Right lobe of liver (tissue), 6 donors: ENCODE measurements at regions not wholly inside any gene's neighbourhood (a gene's known extent, or its start where the extent isn't known, plus 50 kb on each side); places are given as distances from the start of the nearest gene placed in this dataset.

Source experiments
- ATAC-seq, 4 donors: fragments of 200-7000 bp; cut with Tn5 transposase; one replicate each; pipeline ENCODE4 v1.9.1; 2020; ENCODE audit warnings: mild to moderate bottlenecking in 4 of 4, moderate library complexity in 4 of 4
- DNase-seq, 3 donors: peaks; one replicate each; pipeline ENCODE4 v3.0.0-alpha.2; 2020
- H3K27ac ChIP-seq, 3 donors: fragments of 200-600 bp; one replicate each; pipeline ENCODE4 v1.8.0; 2022
- H3K27me3 ChIP-seq, 2 donors: fragments of 200-600 bp; one replicate each; pipeline ENCODE4 v1.8.0; 2022
- H3K36me3 ChIP-seq, 4 donors: fragments of 200-600 bp; sonication (generic) in 1 of 4; one replicate each; pipeline versions ENCODE4 v1.5.1 to v1.8.0; 2017 to 2022; ENCODE audit warnings: control low read depth in 1 of 4
- H3K4me1 ChIP-seq, 4 donors: fragments of 200-600 bp; sonication (generic) in 1 of 4; one replicate each; pipeline versions ENCODE4 v1.5.1 to v1.8.0; 2017 to 2022; ENCODE audit warnings: control low read depth in 1 of 4
- H3K4me3 ChIP-seq, 3 donors: fragments of 200-600 bp; one replicate each; pipeline ENCODE4 v1.8.0; 2022
- H3K9me3 ChIP-seq, 4 donors: fragments of 200-600 bp; sonication (generic) in 1 of 4; one replicate each; pipeline versions ENCODE4 v1.5.1 to v1.8.0; 2017 to 2022; ENCODE audit warnings: control low read depth in 1 of 4
- POLR2A ChIP-seq: fragments of 450-650 bp; IDR thresholded peaks from one replicate; pipeline ENCODE4 v1.6.1; 2017; ENCODE audit warnings: antibody characterized with exemption, mild to moderate bottlenecking
- WGBS: methylation state at CpG from one replicate; pipeline ENCODE4 v1.1.6; 2018; ENCODE audit warnings: low coverage, low lambda C conversion rate; ENCODE audit not compliant: insufficient coverage; ENCODE audit errors: missing lambda C conversion rate; 5-methylcytosine and 5-hydroxymethylcytosine counted together
- intact Hi-C, 2 donors: fragments of 100-400 bp; cut with DNase I; formaldehyde crosslinking; loops; one replicate each; pipeline versions ENCODE4 v1.11.2 to v1.14.1; 2022
- TF ChIP-seq, protein P1 (sequence below), 4 donors: fragments of 200-600 bp in 3 of 4; fragments of 450-650 bp in 1 of 4; IDR thresholded peaks; one replicate each; pipeline versions ENCODE4 v1.5.1 to v1.8.0; 2016 to 2022; ENCODE audit warnings: antibody characterized with exemption in 4 of 4, mild to moderate bottlenecking in 2 of 4
- donor health status: DM: no; HTN: yes; CAD: no.
- donor health status: DM: no; HTN: no; CAD: no.
- donor health status: DM: no; HTN: no; CAD: no.
- donor health status: DM: no; HTN: yes; CAD: no.
- donor health status: DM: no; HTN: yes; CAD: no.

DNA sequence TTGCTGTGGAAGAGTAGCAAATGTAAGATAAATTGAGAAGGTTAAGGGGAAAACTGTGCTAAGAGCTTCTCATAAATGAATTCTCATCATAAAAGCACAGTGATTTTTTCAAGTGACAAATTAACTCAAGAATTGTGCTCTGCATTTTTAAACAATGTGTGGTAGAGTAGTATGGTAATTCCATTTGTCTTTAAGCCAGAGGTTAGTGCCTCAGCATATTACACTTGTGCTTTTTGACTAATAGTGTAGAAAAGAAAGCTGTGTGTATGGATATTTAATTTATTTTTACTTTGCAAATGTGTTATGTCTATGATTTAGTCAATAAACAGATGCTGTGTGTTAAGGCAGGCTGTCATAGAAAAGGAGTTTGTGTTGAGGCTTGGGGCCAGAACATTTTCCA, 61.0 kb downstream of the FHIP1A start:
- Histone ChIP-seq H3K27me3 (no peaks in the 10 kb centered on the region), H3K4me3 (no peak overlapping the region), H3K9me3 (no peaks in the 10 kb centered on the region), H3K4me1 (peaks cover 0 to 10% (median 3%) of the 10 kb centered on the region in 4 donors), H3K36me3 (no peaks in the 10 kb centered on the region), H3K27ac (no peak overlapping the region)
- DNase-seq (no peak), ATAC-seq (no peak)
- intact Hi-C loops: no loop called here
- TF ChIP-seq, protein P1, sequence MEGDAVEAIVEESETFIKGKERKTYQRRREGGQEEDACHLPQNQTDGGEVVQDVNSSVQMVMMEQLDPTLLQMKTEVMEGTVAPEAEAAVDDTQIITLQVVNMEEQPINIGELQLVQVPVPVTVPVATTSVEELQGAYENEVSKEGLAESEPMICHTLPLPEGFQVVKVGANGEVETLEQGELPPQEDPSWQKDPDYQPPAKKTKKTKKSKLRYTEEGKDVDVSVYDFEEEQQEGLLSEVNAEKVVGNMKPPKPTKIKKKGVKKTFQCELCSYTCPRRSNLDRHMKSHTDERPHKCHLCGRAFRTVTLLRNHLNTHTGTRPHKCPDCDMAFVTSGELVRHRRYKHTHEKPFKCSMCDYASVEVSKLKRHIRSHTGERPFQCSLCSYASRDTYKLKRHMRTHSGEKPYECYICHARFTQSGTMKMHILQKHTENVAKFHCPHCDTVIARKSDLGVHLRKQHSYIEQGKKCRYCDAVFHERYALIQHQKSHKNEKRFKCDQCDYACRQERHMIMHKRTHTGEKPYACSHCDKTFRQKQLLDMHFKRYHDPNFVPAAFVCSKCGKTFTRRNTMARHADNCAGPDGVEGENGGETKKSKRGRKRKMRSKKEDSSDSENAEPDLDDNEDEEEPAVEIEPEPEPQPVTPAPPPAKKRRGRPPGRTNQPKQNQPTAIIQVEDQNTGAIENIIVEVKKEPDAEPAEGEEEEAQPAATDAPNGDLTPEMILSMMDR (IDR thresholded peaks at IDR 0.05): no peak
- no peak for TF ChIP-seq POLR2A

DNA sequence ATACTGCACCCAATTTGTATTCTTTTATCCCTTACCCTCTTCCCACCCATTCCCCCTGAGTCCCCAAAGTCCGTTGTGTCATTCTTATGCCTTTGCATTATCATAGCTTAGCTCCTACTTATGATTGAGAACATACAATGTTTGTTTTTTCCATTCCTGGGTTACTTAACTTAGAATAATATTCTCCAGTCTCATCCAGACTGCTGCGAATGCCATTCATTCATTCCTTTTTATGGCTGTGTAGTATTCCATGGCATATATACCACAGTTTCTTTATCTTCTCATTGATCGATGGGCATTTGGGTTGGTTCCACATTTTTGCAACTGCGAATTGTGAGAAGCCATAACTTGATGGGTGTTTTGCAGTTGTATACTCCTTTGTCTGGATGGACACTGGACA, 62.8 kb downstream of the FHIP1A start:
- Histone ChIP-seq H3K4me3 (no peak overlapping the region), H3K27ac (no peak overlapping the region), H3K4me1 (peaks cover 0 to 10% (median 3%) of the 10 kb centered on the region in 4 donors), H3K9me3 (no peaks in the 10 kb centered on the region), H3K27me3 (no peaks in the 10 kb centered on the region), H3K36me3 (no peaks in the 10 kb centered on the region)
- ATAC-seq: no peak
- WGBS: 93% methylated on average over 4 of the region's 4 CpGs
- TF ChIP-seq, protein P1 (IDR thresholded peaks at IDR 0.05): no peak
- TF ChIP-seq POLR2A: no peak
- no peak for DNase-seq
- intact Hi-C loops: no loop called here

DNA sequence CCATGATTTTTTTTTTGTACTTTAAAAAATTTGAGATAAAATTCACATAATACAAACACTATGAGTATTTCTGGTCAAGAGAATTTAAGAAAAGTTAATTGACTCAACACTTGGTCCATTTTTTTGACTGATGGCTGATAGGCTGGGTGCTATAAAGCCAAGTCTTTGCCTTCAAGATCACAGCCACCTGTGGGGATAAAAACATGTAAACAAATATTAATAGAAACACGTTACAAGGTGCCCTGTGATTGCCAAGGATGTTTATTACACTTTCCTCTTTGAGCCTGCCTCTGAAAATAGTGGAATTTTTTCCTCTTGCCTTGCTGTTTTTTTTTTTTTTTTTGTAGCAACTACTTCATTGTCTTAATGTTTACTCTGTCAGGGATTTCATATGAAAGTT, 63.3 kb downstream of the FHIP1A start:
- DNase-seq (no peak), ATAC-seq (no peak)
- Histone ChIP-seq H3K27ac (no peak overlapping the region), H3K4me3 (no peak overlapping the region), H3K36me3 (no peaks in the 10 kb centered on the region), H3K27me3 (no peaks in the 10 kb centered on the region), H3K4me1 (peaks cover 0 to 10% (median 3%) of the 10 kb centered on the region in 4 donors), H3K9me3 (no peaks in the 10 kb centered on the region)
- WGBS: 31% methylated on average over 1 of the region's 1 CpG
- TF ChIP-seq, protein P1 (IDR thresholded peaks at IDR 0.05): no peak
- TF ChIP-seq POLR2A: no peak
- intact Hi-C loops: no loop called here

DNA sequence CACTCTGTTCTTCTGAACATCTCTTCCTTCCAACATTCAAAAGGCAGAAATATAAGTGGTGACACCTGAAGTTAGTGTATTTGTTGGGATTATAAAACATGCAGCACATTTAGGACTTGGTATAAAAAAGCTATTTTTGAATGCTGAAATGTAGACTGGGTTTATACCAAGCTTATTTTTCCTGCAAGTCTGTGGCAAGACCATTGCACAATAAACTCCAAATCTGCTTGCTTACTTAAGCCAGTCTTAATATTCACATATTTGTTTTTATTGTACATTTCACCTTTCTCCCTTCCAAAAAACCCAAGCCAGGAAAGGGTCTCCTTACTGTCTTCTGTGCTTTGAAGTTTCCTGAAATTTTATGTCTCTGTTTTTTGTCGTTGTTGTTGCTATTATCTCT, 63.7 kb downstream of the FHIP1A start:
- peak in 1 of 4 donors; percentile 49 for ATAC-seq
- intact Hi-C loops: no loop called here
- Histone ChIP-seq H3K4me3 (no peak overlapping the region), H3K27ac (no peak overlapping the region), H3K36me3 (no peaks in the 10 kb centered on the region), H3K9me3 (no peaks in the 10 kb centered on the region), H3K4me1 (peaks cover 0 to 10% (median 3%) of the 10 kb centered on the region in 4 donors), H3K27me3 (no peaks in the 10 kb centered on the region)
- TF ChIP-seq, protein P1 (IDR thresholded peaks at IDR 0.05): no peak
- 39% methylated on average over 1 of the region's 1 CpG for WGBS
- no peak for DNase-seq

DNA sequence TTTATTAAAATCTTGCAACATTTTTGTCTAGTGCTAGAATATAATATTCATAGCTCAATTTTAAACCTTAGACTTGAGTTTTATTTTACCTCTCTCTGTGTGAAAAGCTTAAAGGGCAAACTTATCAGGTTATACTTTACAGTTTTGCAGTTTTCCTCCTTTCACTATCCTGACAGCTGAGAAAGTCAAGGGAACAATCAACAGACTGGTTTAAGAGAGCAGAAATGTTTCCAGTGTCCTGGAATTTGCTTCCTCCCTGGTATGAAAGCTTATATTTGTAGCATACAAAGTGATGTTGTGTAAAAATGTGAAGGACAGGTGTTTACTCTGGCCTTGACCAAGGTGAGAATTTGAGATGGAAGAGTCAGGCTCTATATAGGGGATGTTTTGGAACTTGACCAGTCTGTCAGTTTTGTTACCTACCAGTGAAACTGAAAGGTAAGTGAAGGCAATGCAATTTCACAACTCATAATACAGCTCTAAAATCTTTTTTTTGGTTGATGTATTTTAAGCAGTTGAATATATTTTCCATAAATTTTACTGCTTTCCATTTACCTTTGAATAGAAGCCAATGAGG, 64.6 kb downstream of the FHIP1A start:
- intact Hi-C loops: no loop called here
- no peak for TF ChIP-seq POLR2A
- TF ChIP-seq, protein P1 (IDR thresholded peaks at IDR 0.05): no peak
- Histone ChIP-seq H3K36me3 (no peaks in the 10 kb centered on the region), H3K27me3 (no peaks in the 10 kb centered on the region), H3K9me3 (no peaks in the 10 kb centered on the region), H3K4me1 (peaks cover 0 to 10% (median 3%) of the 10 kb centered on the region in 4 donors), H3K4me3 (no peak overlapping the region), H3K27ac (no peak overlapping the region)
- ATAC-seq (no peak), DNase-seq (no peak)
